OCI-LY7 (cell line): ENCODE measurements at regions not wholly inside any gene's neighbourhood (a gene's known extent, or its start where the extent isn't known, plus 50 kb on each side); places are given as distances from the start of the nearest gene placed in this dataset.
A peak's percentile ranks its signal among the peaks of the same experiment; 100 is the strongest.
"Not testable (repeated sequence)": the region's sequence is repeated elsewhere in the genome, so short reads cannot be mapped to it uniquely, and the experiment has no call there.

Experiments
- BruUV-seq: library from RNA; stranded (reverse); fragments of 400-500 nt; replicated peaks from 2 replicates; lab custom pipeline; 2021; lab: Mats Ljungman, UMichigan
- CTCF ChIA-PET: fragments of 300-600 bp; sonication (Branson Sonifier 250); formaldehyde crosslinking; loops from one replicate; lab custom pipeline; 2022; ENCODE audit warnings: antibody characterized with exemption; ENCODE audit not compliant: unreplicated experiment; lab: Charles Lee
- POLR2A ChIA-PET: fragments of 300-600 bp; sonication (Branson Sonifier 250); formaldehyde crosslinking; loops from one replicate; lab custom pipeline; 2022; ENCODE audit warnings: antibody characterized with exemption; lab: Charles Lee
- DNase-seq: peaks from one replicate; pipeline ENCODE4 v3.0.0-alpha.2; 2015; ENCODE audit warnings: low spot score
- H2AFZ ChIP-seq: fragments of 200-600 bp; sonication (generic), shearing (Covaris generic); 2 replicates; pipeline ENCODE4 v1.6.1; 2014; ENCODE audit warnings: mild to moderate bottlenecking, antibody characterized with exemption, low read length, moderate library complexity
- H3K27ac ChIP-seq: fragments of 200-600 bp; sonication (generic); 2 replicates; pipeline ENCODE4 v1.5.1; 2014; ENCODE audit warnings: mixed run types, low read depth, mild to moderate bottlenecking, moderate library complexity, low read length, inconsistent platforms; ENCODE audit not compliant: poor library complexity, severe bottlenecking
- H3K36me3 ChIP-seq: fragments of 200-600 bp; sonication (generic); 2 replicates; pipeline ENCODE4 v1.6.1; 2014; ENCODE audit warnings: mild to moderate bottlenecking, antibody characterized with exemption, low read length, moderate library complexity, mixed read lengths; ENCODE audit not compliant: insufficient read depth
- H3K4me1 ChIP-seq: fragments of 200-600 bp; sonication (generic); 2 replicates; pipeline ENCODE4 v1.5.1; 2014; ENCODE audit warnings: mild to moderate bottlenecking, low read length; ENCODE audit not compliant: insufficient read depth, poor library complexity, severe bottlenecking
- H3K4me2 ChIP-seq: fragments of 200-600 bp; sonication (generic); 2 replicates; pipeline ENCODE4 v1.6.1; 2014; ENCODE audit warnings: mild to moderate bottlenecking, low read length
- H3K4me3 ChIP-seq: fragments of 200-600 bp; sonication (generic); 2 replicates; pipeline ENCODE4 v1.5.1; 2014; ENCODE audit warnings: mild to moderate bottlenecking, low read depth, low read length; ENCODE audit not compliant: poor library complexity, severe bottlenecking
- H3K79me2 ChIP-seq: fragments of 200-600 bp; sonication (generic); 2 replicates; pipeline ENCODE4 v1.6.1; 2016; ENCODE audit warnings: low read depth, mild to moderate bottlenecking, low read length, moderate library complexity, mixed read lengths; ENCODE audit not compliant: insufficient read depth
- H3K9me2 ChIP-seq: fragments of 200-600 bp; sonication (generic); 2 replicates; pipeline ENCODE4 v1.6.1; 2016; ENCODE audit warnings: mild to moderate bottlenecking, low read length, mixed read lengths; ENCODE audit not compliant: insufficient read depth
- H3K9me3 ChIP-seq: fragments of 200-600 bp; sonication (generic); 2 replicates; pipeline ENCODE4 v1.6.1; 2014; ENCODE audit warnings: mild to moderate bottlenecking, mixed run types, low read length, mixed read lengths
- H4K20me1 ChIP-seq: fragments of 200-600 bp; sonication (generic); 2 replicates; pipeline ENCODE4 v1.6.1; 2014; ENCODE audit warnings: mild to moderate bottlenecking, antibody characterized with exemption, low read length, moderate library complexity, mixed read lengths; ENCODE audit not compliant: insufficient read depth
- CTCF ChIP-seq: fragments of 200-600 bp; sonication (generic); conservative IDR thresholded peaks from 2 replicates; pipeline ENCODE4 v1.5.1; 2014; ENCODE audit warnings: mild to moderate bottlenecking, antibody characterized with exemption, low read length, moderate library complexity, mixed read lengths
- EZH2phosphoT487 ChIP-seq: fragments of 200-600 bp; sonication (generic); IDR thresholded peaks from 2 replicates; pipeline ENCODE4 v1.6.1; 2018; ENCODE audit warnings: low read depth, borderline replicate concordance, mild to moderate bottlenecking, mixed run types, antibody characterized with exemption, low read length, moderate library complexity, mixed read lengths
- intact Hi-C: fragments of 100-400 bp; cut with micrococcal nuclease; formaldehyde crosslinking; loops from one replicate; pipeline ENCODE4 v1.10.0; 2022; ENCODE audit not compliant: unreplicated experiment

- TF ChIP-seq CTCF = peak; percentile 65
- H3K9me2 ChIP-seq, H4K20me1 ChIP-seq, BruUV-seq, H3K79me2 ChIP-seq, H3K27ac ChIP-seq, POLR2A ChIA-PET, H3K4me2 ChIP-seq, H2AFZ ChIP-seq, H3K9me3 ChIP-seq, H3K4me1 ChIP-seq, H3K4me3 ChIP-seq, H3K36me3 ChIP-seq, intact Hi-C loops, CTCF ChIA-PET: not testable (repeated sequence)
- DNase-seq = peak; percentile 7
Observed at GRCh38 chr14:106410229-106410628, 883.8 kb downstream of the TMEM121 start.

DNA sequence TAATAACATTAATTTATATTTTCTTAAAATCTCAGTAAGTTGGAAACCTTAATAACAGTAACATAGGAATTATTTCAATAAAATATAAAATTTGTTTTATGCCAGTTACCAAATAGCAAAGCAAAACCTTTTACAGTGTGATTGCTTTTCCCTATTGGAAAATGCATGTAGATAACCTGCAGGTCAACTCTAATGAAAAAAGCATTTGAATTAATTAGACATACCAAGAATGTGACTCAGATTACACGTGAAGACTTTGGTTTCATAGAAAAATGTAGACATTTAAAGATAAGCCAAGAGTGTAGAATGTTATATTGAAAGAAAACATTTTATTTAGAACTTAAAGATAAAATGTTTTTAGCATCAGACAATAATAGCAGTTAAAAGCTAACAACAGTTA is 888.1 kb downstream of the TMEM121 start:
- DNase-seq = no peak
- Histone ChIP-seq H2AFZ (no peak overlapping the region), H3K9me2 (no peaks in the 10 kb centered on the region), H3K4me2 (no peak overlapping the region), H3K4me1 (no peaks in the 10 kb centered on the region), H4K20me1 (no peaks in the 10 kb centered on the region), H3K79me2 (no peaks in the 10 kb centered on the region), H3K27ac (no peak overlapping the region), H3K9me3 (peaks cover 26% of the 10 kb centered on the region), H3K4me3 (no peak overlapping the region), H3K36me3 (peaks cover 5% of the 10 kb centered on the region; the same call in 1 of the 2 replicates)
- ChIA-PET CTCF (no interaction called here), POLR2A (no interaction called here)
- no peak for TF ChIP-seq EZH2phosphoT487
- no peak for TF ChIP-seq CTCF
- intact Hi-C loops = no loop called here
- BruUV-seq = no TSS peak

DNA sequence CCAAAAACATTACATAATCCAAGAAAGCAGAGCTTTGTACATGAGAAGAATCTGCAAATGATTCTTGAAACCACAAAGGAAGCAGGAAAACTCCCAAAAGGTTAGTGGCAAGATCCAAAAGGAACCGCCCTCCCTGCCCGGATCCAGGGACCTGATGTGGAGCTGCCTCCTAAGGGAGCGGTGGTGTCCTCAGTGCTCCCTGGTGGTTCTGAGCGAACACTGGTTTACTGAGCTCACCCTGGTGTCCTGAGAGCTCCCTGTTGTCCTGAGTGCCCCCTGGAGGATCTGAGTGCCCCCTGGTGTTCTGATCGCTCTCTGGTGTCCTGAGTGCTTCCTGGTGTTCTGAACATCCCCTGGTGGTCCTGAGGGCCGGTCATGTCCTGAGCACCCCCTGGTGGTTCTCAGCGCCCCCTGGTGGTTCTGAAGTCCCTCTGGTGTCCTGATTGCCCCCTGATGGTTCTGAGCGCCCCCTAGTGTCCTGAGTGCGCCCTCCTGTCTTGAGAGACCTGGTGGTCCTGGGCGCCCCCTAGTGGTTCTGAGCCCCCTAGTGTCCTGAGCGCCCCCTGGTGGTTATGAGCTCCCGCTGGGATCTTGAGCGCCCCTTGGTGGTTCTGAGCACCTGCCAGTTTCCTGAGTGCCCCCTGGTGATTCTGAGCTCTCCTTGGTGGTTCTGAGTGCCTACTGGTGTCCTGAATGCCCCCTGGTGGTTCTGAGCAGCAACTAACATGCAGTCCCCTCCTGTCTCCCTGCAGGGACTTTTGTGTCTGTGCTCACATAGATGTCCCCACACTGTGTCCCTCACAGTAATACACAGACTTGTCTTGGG is 891.1 kb downstream of the TMEM121 start:
- Histone ChIP-seq H3K4me3 (no peak overlapping the region), H2AFZ (no peak overlapping the region), H3K36me3 (peaks cover 5% of the 10 kb centered on the region; the same call in 1 of the 2 replicates), H3K27ac (no peak overlapping the region), H3K79me2 (no peaks in the 10 kb centered on the region), H3K4me2 (no peak overlapping the region), H3K9me3 (peaks cover 26% of the 10 kb centered on the region), H3K9me2 (no peaks in the 10 kb centered on the region), H3K4me1 (no peaks in the 10 kb centered on the region), H4K20me1 (no peaks in the 10 kb centered on the region)
- intact Hi-C loops = no loop called here
- ChIA-PET POLR2A (no interaction called here), CTCF (interaction anchor here (1.0 kb wide), 1 partner anchor 56 kb away, joined by 4 read pairs; no protein-coding TSS in a partner anchor)
- no TSS peak for BruUV-seq
- peak; percentile 82 for DNase-seq
- TF ChIP-seq CTCF (peak; percentile 100), EZH2phosphoT487 (no peak)
